Upper lobe of left lung (tissue), 4 donors: ENCODE measurements at regions not wholly inside any gene's neighbourhood (a gene's known extent, or its start where the extent isn't known, plus 50 kb on each side); places are given as distances from the start of the nearest gene placed in this dataset.

Source experiments
- CTCF ChIP-seq, 6 experiments: fragments of 450-650 bp in 4 of 6; fragments of 200-600 bp in 2 of 6; sonication (generic) in 2 of 6; IDR thresholded peaks; one replicate each; pipeline ENCODE4 v1.5.1; 2016 to 2019; ENCODE audit warnings: antibody characterized with exemption in 6 of 6
- EP300 ChIP-seq, 4 donors: sonication (generic); formaldehyde crosslinking; IDR thresholded peaks; one replicate each; pipeline ENCODE4 v1.5.1; 2017; ENCODE audit warnings: antibody characterized with exemption in 4 of 4, control low read depth in 2 of 4
- POLR2AphosphoS5 ChIP-seq, 2 donors: sonication (generic); formaldehyde crosslinking; IDR thresholded peaks; one replicate each; pipeline ENCODE4 v1.5.1; 2017; ENCODE audit warnings: antibody characterized with exemption in 2 of 2

DNA sequence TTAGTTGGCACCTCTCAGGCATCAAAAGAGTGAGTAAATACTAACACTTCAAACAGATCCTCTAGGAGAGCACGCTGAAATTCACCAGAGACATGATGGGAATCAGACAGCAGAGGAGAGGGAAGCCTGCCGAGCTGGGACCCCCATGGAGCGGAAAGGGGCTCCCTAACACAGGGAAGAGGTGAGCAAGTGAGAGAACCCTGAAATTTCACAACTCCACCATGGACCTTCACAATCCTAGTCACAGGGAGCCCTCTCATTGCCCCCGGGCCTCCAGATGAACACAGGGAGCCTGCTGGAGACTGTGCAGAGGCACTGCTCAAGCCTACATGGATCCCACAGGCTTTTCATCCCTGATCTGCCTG lies 59.2 kb upstream of the ANTXRL start:
- TF ChIP-seq CTCF (IDR thresholded peaks at IDR 0.05) (no peak), POLR2AphosphoS5 (IDR thresholded peaks at IDR 0.05) (no peak), EP300 (IDR thresholded peaks at IDR 0.05) (no peak)
